Right lobe of liver (tissue), 4 donors: ENCODE measurements at regions not wholly inside any gene's neighbourhood (a gene's known extent, or its start where the extent isn't known, plus 50 kb on each side); places are given as distances from the start of the nearest gene placed in this dataset.

Experiments used
- POLR2A ChIP-seq: fragments of 450-650 bp; IDR thresholded peaks from one replicate; pipeline ENCODE4 v1.6.1; 2017; ENCODE audit warnings: antibody characterized with exemption, mild to moderate bottlenecking
- TF ChIP-seq, protein P1 (sequence below), 4 donors: fragments of 200-600 bp in 3 of 4; fragments of 450-650 bp in 1 of 4; IDR thresholded peaks; one replicate each; pipeline versions ENCODE4 v1.5.1 to v1.8.0; 2016 to 2022; ENCODE audit warnings: antibody characterized with exemption in 4 of 4, mild to moderate bottlenecking in 2 of 4
- donor health status: DM: no; HTN: no; CAD: no.
- donor health status: DM: no; HTN: no; CAD: no.
- donor health status: DM: no; HTN: yes; CAD: no.

DNA sequence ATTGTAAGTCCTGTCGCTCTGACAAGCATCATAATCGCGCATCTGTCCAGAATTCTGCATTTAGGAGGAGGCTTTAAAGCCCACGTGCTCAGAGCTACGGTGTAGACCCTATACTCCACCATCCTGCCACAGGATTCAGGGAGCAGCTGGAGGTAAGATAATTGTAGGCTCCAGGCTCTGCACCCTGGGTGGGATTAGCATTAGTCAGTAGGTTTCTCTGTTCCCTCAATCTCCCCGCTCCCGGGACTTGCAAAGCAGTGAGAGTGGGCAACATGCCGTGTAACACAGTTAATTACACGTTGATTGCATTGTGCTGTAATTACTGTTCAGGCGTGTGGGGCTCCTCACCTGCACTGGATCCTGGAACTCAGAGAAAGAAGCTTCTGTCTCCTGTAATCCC is 89.3 kb upstream of the CUX1 start:
- no peak for TF ChIP-seq POLR2A
- TF ChIP-seq, protein P1, sequence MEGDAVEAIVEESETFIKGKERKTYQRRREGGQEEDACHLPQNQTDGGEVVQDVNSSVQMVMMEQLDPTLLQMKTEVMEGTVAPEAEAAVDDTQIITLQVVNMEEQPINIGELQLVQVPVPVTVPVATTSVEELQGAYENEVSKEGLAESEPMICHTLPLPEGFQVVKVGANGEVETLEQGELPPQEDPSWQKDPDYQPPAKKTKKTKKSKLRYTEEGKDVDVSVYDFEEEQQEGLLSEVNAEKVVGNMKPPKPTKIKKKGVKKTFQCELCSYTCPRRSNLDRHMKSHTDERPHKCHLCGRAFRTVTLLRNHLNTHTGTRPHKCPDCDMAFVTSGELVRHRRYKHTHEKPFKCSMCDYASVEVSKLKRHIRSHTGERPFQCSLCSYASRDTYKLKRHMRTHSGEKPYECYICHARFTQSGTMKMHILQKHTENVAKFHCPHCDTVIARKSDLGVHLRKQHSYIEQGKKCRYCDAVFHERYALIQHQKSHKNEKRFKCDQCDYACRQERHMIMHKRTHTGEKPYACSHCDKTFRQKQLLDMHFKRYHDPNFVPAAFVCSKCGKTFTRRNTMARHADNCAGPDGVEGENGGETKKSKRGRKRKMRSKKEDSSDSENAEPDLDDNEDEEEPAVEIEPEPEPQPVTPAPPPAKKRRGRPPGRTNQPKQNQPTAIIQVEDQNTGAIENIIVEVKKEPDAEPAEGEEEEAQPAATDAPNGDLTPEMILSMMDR (IDR thresholded peaks at IDR 0.05): no peak
